Spleen (tissue), 7 donors: ENCODE measurements at regions not wholly inside any gene's neighbourhood (a gene's known extent, or its start where the extent isn't known, plus 50 kb on each side); places are given as distances from the start of the nearest gene placed in this dataset.

Source experiments
- CTCF ChIP-seq, 11 experiments: fragments of 200-600 bp in 7 of 11; fragments of 450-650 bp in 4 of 11; sonication (generic) in 4 of 11; IDR thresholded peaks in 8 of 11; conservative IDR thresholded peaks in 3 of 11; 1 replicate in 7 of 11; 2 replicates in 4 of 11; pipeline versions ENCODE4 v1.4.0 to v1.8.0; 2016 to 2021; ENCODE audit warnings: antibody characterized with exemption in 11 of 11, inconsistent platforms in 4 of 11, mild to moderate bottlenecking in 1 of 11
- POLR2A ChIP-seq, 3 donors: fragments of 450-650 bp; IDR thresholded peaks; one replicate each; pipeline ENCODE4 v1.5.1; 2017; ENCODE audit warnings: antibody characterized with exemption in 3 of 3, mild to moderate bottlenecking in 1 of 3
- donor health status: DM: no; HTN: no; CAD: no; lungs with moderate emphysema.
- donor health status: DM: no; HTN: no; CAD: no.
- donor health status: DM: no; HTN: no; CAD: no.

GRCh38 chr4:176939445-176939844 is 146.7 kb upstream of the VEGFC start:
- TF ChIP-seq CTCF (IDR thresholded peaks at IDR 0.05 in 8 of 11, conservative IDR thresholded peaks at IDR 0.05 in 3 of 11) (no peak), POLR2A (IDR thresholded peaks at IDR 0.05) (no peak)
